K562 (cell line): ENCODE measurements at regions not wholly inside any gene's neighbourhood (a gene's known extent, or its start where the extent isn't known, plus 50 kb on each side); places are given as distances from the start of the nearest gene placed in this dataset.

Experiments
- EGR1 ChIP-seq: fragments of 450-650 bp; conservative IDR thresholded peaks from 2 replicates; pipeline ENCODE4 v1.6.1; 2017; ENCODE audit warnings: mild to moderate bottlenecking
- FOXA1 ChIP-seq: fragments of 450-650 bp; IDR thresholded peaks from 2 replicates; pipeline ENCODE4 v1.6.1; 2016; ENCODE audit warnings: mild to moderate bottlenecking, borderline replicate concordance
- POLR2A ChIP-seq: fragments of 450-650 bp; conservative IDR thresholded peaks from 2 replicates; pipeline ENCODE4 v1.6.1; 2016
- SP2 ChIP-seq: IDR thresholded peaks from 2 replicates; pipeline ENCODE4 v1.6.1; 2011; ENCODE audit warnings: mild to moderate bottlenecking, low read depth, low read length, moderate library complexity; ENCODE audit not compliant: poor library complexity, severe bottlenecking; ENCODE audit errors: extremely low read depth
- YBX1 ChIP-seq: fragments of 450-650 bp; IDR thresholded peaks from 2 replicates; pipeline ENCODE4 v1.7.1; 2016; ENCODE audit warnings: mild to moderate bottlenecking
- TF ChIP-seq, protein P1 (sequence below): sonication (generic); formaldehyde crosslinking; IDR thresholded peaks from 2 replicates; pipeline ENCODE4 v1.9.0; 2022; ENCODE audit warnings: mild to moderate bottlenecking, missing genetic modification reagents
- TF ChIP-seq, protein P2 (sequence below): fragments of 450-650 bp; formaldehyde crosslinking; IDR thresholded peaks from 2 replicates; pipeline ENCODE4 v1.4.0; 2022; ENCODE audit warnings: missing genetic modification characterization

DNA sequence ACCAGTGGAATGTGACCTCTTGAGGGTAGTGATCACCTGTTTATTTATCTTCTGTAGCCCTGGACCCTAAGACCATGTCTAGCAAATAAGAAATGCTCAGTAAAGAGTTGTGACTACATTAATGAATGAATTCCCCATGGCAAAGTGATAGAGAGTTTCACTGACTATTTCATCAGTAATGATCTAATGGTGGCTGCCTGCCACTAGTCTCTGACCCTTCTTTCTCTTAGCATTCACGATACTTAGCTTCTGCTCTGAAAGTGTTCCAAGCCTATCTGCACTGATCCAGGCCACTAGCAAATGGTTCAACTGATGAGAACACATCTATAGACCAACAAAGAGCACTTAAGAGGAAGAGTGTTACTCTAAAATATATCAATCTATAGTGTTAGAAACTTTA lies 50.0 kb upstream of the RASGEF1B start:
- TF ChIP-seq POLR2A (no peak), YBX1 (no peak), SP2 (no peak), FOXA1 (no peak), EGR1 (no peak)
- TF ChIP-seq, protein P1, sequence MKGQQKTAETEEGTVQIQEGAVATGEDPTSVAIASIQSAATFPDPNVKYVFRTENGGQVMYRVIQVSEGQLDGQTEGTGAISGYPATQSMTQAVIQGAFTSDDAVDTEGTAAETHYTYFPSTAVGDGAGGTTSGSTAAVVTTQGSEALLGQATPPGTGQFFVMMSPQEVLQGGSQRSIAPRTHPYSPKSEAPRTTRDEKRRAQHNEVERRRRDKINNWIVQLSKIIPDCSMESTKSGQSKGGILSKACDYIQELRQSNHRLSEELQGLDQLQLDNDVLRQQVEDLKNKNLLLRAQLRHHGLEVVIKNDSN (CRISPR knock-in tag), result no peak
- TF ChIP-seq, protein P2, sequence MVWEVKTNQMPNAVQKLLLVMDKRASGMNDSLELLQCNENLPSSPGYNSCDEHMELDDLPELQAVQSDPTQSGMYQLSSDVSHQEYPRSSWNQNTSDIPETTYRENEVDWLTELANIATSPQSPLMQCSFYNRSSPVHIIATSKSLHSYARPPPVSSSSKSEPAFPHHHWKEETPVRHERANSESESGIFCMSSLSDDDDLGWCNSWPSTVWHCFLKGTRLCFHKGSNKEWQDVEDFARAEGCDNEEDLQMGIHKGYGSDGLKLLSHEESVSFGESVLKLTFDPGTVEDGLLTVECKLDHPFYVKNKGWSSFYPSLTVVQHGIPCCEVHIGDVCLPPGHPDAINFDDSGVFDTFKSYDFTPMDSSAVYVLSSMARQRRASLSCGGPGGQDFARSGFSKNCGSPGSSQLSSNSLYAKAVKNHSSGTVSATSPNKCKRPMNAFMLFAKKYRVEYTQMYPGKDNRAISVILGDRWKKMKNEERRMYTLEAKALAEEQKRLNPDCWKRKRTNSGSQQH (CRISPR knock-in tag), result no peak
